SU-DHL-6 (cell line): ENCODE measurements at regions not wholly inside any gene's neighbourhood (a gene's known extent, or its start where the extent isn't known, plus 50 kb on each side); places are given as distances from the start of the nearest gene placed in this dataset.
"Not testable (repeated sequence)": the region's sequence is repeated elsewhere in the genome, so short reads cannot be mapped to it uniquely, and the experiment has no call there.

Experiments
- EZH2phosphoT487 ChIP-seq: fragments of 200-600 bp; sonication (generic), shearing (Covaris generic); conservative IDR thresholded peaks from 2 replicates; pipeline ENCODE4 v1.6.1; 2018; ENCODE audit warnings: mild to moderate bottlenecking, antibody characterized with exemption, low read length, moderate library complexity, mixed read lengths
- TF ChIP-seq, protein P1 (sequence below): fragments of 200-600 bp; sonication (generic); IDR thresholded peaks from one replicate; pipeline ENCODE4 v1.5.1; 2017; ENCODE audit warnings: antibody characterized with exemption, mild to moderate bottlenecking, low read length, moderate library complexity; ENCODE audit not compliant: insufficient read depth, poor library complexity, severe bottlenecking

DNA sequence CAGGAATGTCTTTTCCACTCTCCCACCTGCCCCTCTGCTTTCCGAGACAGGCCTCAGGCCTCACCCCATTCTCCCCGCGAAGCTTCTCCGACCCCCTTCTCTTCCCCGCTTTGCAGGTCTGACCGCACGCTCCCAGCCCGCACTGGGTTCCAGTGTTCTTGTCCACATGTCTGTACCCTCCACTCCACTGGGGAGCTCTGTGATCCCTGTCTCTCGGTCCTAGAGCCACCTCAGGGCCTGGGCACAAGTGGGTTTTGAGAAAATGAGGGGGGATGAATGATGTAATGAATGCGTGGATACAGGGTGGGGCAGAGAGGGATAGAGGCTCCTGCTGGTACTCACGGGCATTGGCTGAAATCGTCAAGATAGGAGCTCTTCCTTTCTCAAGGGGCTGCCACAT lies 2898.9 kb downstream of the RPIA start:
- TF ChIP-seq, protein P1, sequence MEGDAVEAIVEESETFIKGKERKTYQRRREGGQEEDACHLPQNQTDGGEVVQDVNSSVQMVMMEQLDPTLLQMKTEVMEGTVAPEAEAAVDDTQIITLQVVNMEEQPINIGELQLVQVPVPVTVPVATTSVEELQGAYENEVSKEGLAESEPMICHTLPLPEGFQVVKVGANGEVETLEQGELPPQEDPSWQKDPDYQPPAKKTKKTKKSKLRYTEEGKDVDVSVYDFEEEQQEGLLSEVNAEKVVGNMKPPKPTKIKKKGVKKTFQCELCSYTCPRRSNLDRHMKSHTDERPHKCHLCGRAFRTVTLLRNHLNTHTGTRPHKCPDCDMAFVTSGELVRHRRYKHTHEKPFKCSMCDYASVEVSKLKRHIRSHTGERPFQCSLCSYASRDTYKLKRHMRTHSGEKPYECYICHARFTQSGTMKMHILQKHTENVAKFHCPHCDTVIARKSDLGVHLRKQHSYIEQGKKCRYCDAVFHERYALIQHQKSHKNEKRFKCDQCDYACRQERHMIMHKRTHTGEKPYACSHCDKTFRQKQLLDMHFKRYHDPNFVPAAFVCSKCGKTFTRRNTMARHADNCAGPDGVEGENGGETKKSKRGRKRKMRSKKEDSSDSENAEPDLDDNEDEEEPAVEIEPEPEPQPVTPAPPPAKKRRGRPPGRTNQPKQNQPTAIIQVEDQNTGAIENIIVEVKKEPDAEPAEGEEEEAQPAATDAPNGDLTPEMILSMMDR, result not testable (repeated sequence)
- TF ChIP-seq EZH2phosphoT487, result not testable (repeated sequence)
